Inflammatory macrophage (primary cell): ENCODE measurements at regions not wholly inside any gene's neighbourhood (a gene's known extent, or its start where the extent isn't known, plus 50 kb on each side); places are given as distances from the start of the nearest gene placed in this dataset.
A peak's percentile ranks its signal among the peaks of the same experiment; 100 is the strongest.

ENCODE experiments used
- DNase-seq, 2 donors: peaks; one replicate each; pipeline ENCODE4 v3.0.0-alpha.2; 2020 to 2022

DNA sequence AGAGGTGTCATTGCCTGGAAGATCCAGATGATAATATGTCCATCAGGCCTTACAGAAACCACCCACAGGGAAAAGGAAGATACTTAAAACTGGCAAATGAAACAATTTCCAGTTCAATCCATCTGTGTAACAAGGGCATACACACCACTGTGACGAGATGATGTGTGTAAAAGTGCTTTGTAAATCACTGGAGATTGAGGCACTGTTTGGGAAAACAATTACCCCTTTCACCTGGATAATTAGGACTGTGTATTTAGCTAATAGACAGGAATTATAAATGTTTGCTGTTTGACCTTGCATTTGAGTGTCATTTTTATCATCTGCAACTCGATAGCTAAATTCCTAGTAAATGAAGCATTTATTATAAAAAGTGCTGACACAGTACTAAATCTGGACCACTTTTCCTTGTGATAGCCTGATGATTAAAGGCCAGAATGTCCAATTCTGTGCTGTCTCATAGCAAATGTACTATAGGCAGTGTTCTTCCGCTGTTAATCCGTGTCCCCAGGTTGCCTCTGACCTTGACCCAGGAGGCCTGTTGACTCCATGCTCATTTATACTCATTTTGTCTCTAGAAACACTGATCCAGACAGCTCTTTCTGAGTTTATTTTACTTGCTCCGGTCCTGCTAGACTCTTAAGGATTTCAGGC, 105.8 kb downstream of the LACC1 start:
- no peak for DNase-seq

DNA sequence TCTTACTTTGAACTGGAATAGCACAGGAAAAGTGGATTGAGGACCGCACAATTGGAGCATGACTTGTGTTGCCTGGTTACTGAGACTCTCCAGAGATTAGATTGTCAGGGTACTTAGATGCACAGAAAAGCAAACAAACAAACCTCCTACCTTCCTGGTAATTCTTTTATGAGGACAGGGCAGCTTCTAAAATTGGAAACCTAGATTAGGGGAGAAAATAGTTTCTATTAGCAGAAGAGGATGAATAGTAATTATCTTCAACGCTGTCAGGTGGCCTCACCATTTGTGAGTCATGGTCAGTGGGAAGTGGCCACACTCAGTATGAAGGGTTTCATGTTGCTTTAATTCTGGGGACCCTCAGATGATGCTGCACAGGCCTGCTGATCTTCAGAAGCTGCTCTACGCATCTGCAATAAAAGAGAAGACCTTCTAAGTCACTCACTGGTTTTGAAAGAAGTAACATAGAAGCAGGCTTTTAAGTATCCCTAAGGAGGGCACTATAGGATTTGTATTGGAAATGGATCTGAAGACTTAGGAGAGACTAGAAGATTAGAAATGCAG, 106.8 kb downstream of the LACC1 start:
- no peak for DNase-seq

GRCh38 chr13:43988302-43988701, 108.6 kb downstream of the LACC1 start:
- no peak for DNase-seq

GRCh38 chr13:43990021-43990420, 110.3 kb downstream of the LACC1 start:
- no peak for DNase-seq

GRCh38 chr13:43990829-43991228, 111.1 kb downstream of the LACC1 start:
- no peak for DNase-seq

- no peak for DNase-seq
Observed at GRCh38 chr13:43991773-43992201, 112.1 kb downstream of the LACC1 start.

- no peak for DNase-seq
Observed at GRCh38 chr13:43992211-43992610, 112.5 kb downstream of the LACC1 start.

GRCh38 chr13:43994999-43995859, 115.5 kb downstream of the LACC1 start:
- no peak for DNase-seq

- no peak for DNase-seq
Observed at GRCh38 chr13:43996221-43996620, 116.5 kb downstream of the LACC1 start.

- DNase-seq = no peak
Observed at GRCh38 chr13:44003481-44003880, 123.8 kb downstream of the LACC1 start.

DNA sequence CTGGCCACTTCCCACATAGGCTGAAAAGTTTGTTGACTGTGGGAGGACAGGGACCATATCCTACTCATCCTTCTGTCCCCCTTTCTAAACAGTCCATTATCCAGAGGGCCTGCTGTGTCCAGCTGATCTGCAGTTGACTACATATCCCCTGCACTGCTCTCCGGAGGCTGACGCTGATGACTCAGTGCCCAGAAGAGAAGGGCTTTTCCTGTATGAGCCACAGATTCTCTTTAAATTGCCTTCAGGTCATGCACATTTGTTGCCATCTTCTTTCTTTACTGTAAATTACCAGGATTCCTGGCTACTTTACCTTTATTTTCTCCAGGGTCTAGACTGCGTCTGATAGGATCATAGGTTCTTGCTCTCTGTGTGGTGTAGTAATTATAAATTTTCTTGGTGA, 125.2 kb downstream of the LACC1 start:
- DNase-seq = peak in 1 of 2 donors; percentile 4

DNA sequence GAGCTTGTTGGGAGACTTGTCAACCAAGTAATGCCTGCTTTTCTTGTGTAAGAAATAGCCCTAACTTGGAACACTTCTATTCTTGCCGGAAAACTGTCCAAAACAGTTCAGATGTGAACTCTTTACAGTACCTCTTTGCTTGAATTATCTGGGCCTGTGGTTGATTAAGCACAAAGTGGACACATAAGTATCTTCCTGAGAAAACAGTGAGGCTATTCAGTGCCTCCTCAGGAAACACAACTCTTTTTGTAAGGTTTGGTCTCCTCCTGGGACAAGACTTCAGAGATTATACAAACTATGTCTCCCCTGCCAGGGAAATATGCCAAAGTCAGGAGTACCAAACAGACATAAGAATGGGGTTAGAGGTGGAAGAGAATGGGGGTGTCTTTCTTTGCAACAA, 127.7 kb downstream of the LACC1 start:
- DNase-seq = no peak

DNA sequence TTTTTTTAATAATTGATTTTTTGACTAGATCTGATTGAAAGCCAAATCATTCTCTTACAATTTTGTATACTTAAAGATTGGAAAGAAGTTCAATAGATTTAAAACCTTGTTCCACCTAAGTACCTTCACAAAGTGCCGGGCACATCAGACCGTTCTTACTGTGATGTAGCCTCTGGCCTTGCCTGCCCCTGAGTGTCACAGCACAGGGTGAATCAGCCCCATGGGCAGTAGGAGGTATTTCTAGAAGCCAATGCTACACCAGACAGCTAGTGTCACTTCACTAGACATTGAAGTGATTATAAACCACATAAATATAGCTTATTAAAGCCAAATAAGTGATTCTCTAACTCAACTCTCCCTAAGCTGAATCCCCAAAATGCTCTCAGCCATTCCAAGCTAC, 131.3 kb downstream of the LACC1 start:
- no peak for DNase-seq

DNA sequence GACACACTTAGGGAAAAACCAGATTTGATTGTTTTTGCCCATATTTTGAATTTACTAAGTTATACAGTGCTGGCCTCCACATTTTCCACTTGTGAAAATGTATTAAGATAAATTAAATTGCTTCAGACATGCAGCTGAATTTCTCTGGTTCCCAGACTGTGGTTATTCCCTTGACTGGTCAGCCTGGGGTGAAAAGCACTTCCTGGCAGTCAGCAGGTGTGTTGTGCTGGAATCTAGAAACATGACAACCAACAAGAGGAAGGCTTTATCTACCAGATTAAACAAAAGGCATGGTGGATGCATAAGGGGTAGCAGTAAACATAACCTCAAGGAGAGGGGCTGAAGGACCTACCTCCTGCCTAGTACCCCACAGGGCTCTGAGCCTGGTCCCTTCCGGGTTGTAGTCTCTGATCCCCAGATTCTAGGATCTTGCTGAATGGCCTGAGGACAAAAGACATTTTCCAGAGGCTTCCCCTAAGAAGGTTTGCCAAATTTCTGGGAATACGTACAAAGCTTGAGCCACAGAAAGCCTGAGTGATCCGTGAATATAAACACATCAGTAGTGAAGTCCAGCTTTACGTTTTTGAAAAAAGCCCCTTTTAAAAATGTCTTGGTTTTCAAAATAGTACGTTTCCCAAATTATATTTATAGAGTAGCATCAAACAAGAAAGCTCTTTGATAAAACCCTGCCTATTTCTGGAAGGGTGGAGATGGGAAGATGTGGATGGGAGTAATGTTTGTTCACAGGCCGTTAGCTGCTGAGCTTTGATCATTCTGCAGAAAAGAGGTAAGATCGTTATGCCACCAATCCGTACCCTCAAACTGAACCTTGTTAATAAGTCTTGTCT, 133.4 kb downstream of the LACC1 start:
- DNase-seq = no peak

DNA sequence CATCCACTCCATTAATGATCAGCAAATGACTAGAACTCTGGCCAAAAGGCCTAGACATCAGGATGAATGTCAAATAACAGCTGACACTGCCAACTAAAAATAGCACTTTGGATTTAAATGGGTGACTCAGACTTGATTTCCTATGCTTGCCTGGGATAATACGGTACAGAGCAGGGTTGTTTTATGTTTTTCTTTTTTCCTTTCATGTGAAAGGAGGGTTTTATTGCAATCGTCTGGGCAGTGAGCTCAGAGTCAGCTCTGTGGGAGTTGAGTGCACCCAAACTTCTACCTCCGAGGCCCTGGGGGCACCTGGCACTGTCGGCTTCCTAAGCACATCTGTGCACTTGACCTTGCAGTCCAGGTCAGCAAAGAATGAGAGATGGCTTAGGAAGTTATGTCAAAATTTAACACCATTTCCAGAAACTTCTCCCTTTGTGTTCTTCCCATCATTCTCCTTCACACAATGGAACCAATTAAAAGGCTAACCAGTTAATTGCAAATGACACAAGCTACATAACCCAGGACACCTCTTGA, 134.1 kb downstream of the LACC1 start:
- no peak for DNase-seq

- DNase-seq = no peak
Observed at GRCh38 chr13:44014501-44014900, 134.8 kb downstream of the LACC1 start.

DNA sequence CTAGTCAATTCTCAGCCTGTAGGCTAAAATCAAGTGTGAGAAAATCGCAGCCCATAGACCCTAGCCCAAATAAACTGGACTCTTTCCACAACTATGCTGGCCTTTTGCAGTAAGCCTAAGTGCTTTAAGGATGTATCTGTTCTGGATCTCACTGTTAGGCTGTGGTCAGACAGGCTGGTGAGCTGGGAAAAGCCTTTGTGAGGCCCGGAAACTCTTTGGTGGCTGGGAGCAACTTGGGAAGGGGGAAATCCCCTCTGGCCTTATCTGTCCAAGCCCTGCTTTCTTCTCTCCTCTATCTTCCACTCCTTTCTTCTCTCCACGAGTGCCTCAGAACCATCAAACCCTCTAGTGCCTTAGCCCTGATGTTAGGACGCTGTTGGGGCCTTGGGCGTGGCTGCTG, 135.4 kb downstream of the LACC1 start:
- no peak for DNase-seq

DNA sequence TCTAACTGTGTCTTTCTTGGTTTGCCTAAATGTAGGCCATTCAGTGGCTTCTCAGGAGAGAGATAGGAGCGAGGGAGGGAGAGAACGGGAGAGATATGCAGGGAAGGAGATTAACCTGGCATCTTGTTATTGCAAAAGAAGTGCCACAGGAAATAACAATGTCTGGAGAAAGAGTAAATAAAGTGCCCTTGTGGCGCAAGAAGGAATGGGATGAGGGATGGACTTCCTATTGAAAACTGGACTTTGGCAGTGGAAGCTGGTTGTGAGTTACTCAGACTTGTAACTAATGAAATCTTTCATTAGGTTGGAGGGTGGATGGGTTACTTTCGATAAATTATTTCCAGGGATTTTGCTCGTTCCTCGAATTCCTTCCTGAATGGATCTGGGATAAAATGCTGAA, 136.1 kb downstream of the LACC1 start:
- DNase-seq = no peak

DNA sequence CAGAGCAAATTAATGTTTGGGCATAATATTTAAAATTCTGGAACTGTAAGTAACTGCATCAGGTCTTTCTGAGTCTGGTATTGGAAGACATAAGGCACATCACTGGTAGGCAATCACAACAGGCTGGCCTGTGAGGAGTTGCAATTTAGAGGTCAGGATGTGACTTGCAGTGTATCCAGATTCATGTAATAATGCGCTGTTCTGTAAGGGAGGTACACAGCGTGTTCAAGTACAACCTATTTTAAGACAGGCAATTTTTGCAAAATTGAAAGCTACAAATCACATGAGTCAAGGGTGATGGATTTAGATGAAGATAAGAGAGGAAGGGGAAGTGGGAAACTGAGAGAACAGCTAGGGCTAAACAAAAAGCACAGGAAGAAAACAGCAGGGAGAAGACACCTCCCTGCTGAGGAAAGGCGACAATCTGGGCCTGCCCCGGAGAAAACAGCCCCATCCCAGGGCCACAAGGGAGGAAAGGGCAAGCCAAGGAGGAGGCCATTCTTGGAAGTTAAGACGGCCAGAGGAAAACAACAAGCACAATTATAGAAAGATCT, 138.1 kb downstream of the LACC1 start:
- no peak for DNase-seq

- no peak for DNase-seq
Observed at GRCh38 chr13:44019651-44020050, 139.9 kb downstream of the LACC1 start.

DNA sequence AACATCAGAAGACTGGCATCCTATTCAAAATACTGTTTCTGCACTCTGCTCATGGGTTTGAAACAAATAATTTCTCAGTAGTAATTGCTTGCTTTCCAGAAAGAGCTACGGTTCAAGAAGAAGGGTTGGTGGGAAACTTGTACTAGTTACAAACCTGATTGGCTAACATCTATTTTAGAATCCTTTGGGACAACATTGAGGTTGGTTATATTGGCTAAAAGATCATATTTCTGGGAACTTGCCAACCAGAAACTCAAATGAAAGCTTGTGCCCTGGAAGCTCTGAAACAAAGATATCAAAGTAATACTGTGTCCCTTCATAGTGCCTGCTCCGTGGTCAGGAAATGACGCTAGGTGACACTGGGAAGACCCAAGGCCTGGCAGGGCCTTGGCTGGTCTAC, 141.7 kb downstream of the LACC1 start:
- DNase-seq = no peak

GRCh38 chr13:44022196-44022595, 142.5 kb downstream of the LACC1 start:
- DNase-seq = no peak
